Skeletal muscle cell (primary cell): ENCODE measurements at regions not wholly inside any gene's neighbourhood (a gene's known extent, or its start where the extent isn't known, plus 50 kb on each side); places are given as distances from the start of the nearest gene placed in this dataset.
A peak's percentile ranks its signal among the peaks of the same experiment; 100 is the strongest.

Experiments
- DNase-seq: peaks from one replicate; pipeline ENCODE4 v3.0.0-alpha.2; 2010; ENCODE audit warnings: low read depth
- H3K4me3 ChIP-seq: 2 replicates; pipeline ENCODE4 v1.5.1; 2011; ENCODE audit warnings: low read depth, mild to moderate bottlenecking, control low read depth, low read length, moderate library complexity

- no peak for DNase-seq
- H3K4me3 ChIP-seq, result no peak overlapping the region
Measured at GRCh38 chr1:14222086-14222485, 376.4 kb upstream of the KAZN start.

GRCh38 chr1:14228677-14229076 is 369.8 kb upstream of the KAZN start:
- no peak overlapping the region for H3K4me3 ChIP-seq
- no peak for DNase-seq

- no peak for DNase-seq
- H3K4me3 ChIP-seq, result no peak overlapping the region
Measured at GRCh38 chr1:14233510-14233909, 365.0 kb upstream of the KAZN start.

GRCh38 chr1:14236097-14236496 is 362.4 kb upstream of the KAZN start:
- DNase-seq, result no peak
- no peak overlapping the region for H3K4me3 ChIP-seq

GRCh38 chr1:14238472-14239307 is 359.8 kb upstream of the KAZN start:
- DNase-seq, result no peak
- H3K4me3 ChIP-seq, result no peak overlapping the region

- DNase-seq, result no peak
Measured at GRCh38 chr1:14240265-14240664, 358.2 kb upstream of the KAZN start.

GRCh38 chr1:14242123-14242522 is 356.4 kb upstream of the KAZN start:
- no peak for DNase-seq

More at GRCh38 chr1:14240265-14240664, 358.2 kb upstream of the KAZN start:
- no peak overlapping the region for H3K4me3 ChIP-seq

GRCh38 chr1:14242870-14243269 is 355.6 kb upstream of the KAZN start:
- H3K4me3 ChIP-seq, result no peak overlapping the region
- no peak for DNase-seq

More at GRCh38 chr1:14242123-14242522, 356.4 kb upstream of the KAZN start:
- H3K4me3 ChIP-seq, result no peak overlapping the region

- H3K4me3 ChIP-seq, result no peak overlapping the region
- DNase-seq, result no peak
Measured at GRCh38 chr1:14245954-14246353, 352.5 kb upstream of the KAZN start.

- no peak for DNase-seq
- no peak overlapping the region for H3K4me3 ChIP-seq
Measured at GRCh38 chr1:14246471-14246870, 352.0 kb upstream of the KAZN start.

- H3K4me3 ChIP-seq, result no peak overlapping the region
- no peak for DNase-seq
Measured at GRCh38 chr1:14247666-14248065, 350.8 kb upstream of the KAZN start.

- H3K4me3 ChIP-seq, result no peak overlapping the region
- DNase-seq, result no peak
Measured at GRCh38 chr1:14251871-14252270, 346.6 kb upstream of the KAZN start.

- DNase-seq, result no peak
- H3K4me3 ChIP-seq, result no peak overlapping the region
Measured at GRCh38 chr1:14253676-14254075, 344.8 kb upstream of the KAZN start.

GRCh38 chr1:14254251-14254650 is 344.2 kb upstream of the KAZN start:
- peak; percentile 6 for DNase-seq
- H3K4me3 ChIP-seq, result no peak overlapping the region

- H3K4me3 ChIP-seq, result no peak overlapping the region
- DNase-seq, result no peak
Measured at GRCh38 chr1:14255233-14255632, 343.3 kb upstream of the KAZN start.

- no peak overlapping the region for H3K4me3 ChIP-seq
- no peak for DNase-seq
Measured at GRCh38 chr1:14255711-14256110, 342.8 kb upstream of the KAZN start.

GRCh38 chr1:14259191-14259757 is 339.2 kb upstream of the KAZN start:
- no peak overlapping the region for H3K4me3 ChIP-seq
- DNase-seq, result peak; percentile 6

- no peak overlapping the region for H3K4me3 ChIP-seq
- DNase-seq, result no peak
Measured at GRCh38 chr1:14260480-14260879, 338.0 kb upstream of the KAZN start.

- no peak for DNase-seq
- no peak overlapping the region for H3K4me3 ChIP-seq
Measured at GRCh38 chr1:14261395-14261794, 337.1 kb upstream of the KAZN start.

GRCh38 chr1:14262637-14263036 is 335.8 kb upstream of the KAZN start:
- no peak for DNase-seq
- H3K4me3 ChIP-seq, result no peak overlapping the region

- no peak for DNase-seq
Measured at GRCh38 chr1:14263225-14263624, 335.3 kb upstream of the KAZN start.

More at GRCh38 chr1:14263225-14263624, 335.3 kb upstream of the KAZN start:
- no peak overlapping the region for H3K4me3 ChIP-seq
